Inferior parietal cortex (tissue), 1 donor: ENCODE measurements at regions not wholly inside any gene's neighbourhood (a gene's known extent, or its start where the extent isn't known, plus 50 kb on each side); places are given as distances from the start of the nearest gene placed in this dataset.

Source experiments
- DNase-seq: peaks from one replicate; pipeline ENCODE4 v3.0.0-alpha.2; 2016; ENCODE audit errors: extremely low spot score

DNA sequence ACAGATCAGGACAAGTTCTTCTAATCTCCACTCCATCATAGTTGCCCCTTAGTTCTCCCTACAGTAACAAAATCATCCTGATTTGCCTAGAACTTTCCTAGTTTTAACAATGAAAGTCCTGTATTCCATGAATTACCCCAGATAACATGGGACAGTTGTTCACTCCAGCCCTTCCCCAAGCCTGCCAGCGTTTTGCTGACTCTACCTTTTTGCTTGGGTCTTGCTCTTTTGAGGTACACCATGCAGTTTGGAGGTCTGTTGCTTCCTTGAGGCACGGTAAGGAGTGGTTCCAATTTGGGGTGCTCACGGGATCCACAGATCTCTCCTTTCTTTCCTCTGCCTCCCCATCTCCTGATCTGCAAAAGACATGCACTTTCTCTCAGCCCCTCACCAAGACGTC, 61.6 kb upstream of the DYRK2 start:
- no peak for DNase-seq

DNA sequence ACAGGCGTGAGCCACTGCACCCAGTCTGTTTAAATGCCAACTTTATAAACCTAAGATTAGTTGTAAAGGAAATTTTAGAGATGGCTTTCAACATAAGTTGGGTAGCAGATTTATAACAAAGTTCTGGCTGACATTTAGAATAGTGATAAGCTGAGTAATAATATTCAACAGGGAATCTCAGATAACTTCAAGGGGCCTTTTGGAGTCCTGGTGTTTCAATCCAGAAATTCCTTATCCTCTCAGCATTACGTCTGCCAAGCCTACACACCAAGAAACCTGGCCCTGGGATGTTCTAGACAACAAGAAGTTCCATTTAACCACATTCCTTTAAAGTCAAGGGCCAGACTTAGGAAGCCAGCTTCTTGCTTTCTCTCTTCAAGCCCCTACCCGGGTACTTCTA, 59.5 kb upstream of the DYRK2 start:
- DNase-seq, result no peak

DNA sequence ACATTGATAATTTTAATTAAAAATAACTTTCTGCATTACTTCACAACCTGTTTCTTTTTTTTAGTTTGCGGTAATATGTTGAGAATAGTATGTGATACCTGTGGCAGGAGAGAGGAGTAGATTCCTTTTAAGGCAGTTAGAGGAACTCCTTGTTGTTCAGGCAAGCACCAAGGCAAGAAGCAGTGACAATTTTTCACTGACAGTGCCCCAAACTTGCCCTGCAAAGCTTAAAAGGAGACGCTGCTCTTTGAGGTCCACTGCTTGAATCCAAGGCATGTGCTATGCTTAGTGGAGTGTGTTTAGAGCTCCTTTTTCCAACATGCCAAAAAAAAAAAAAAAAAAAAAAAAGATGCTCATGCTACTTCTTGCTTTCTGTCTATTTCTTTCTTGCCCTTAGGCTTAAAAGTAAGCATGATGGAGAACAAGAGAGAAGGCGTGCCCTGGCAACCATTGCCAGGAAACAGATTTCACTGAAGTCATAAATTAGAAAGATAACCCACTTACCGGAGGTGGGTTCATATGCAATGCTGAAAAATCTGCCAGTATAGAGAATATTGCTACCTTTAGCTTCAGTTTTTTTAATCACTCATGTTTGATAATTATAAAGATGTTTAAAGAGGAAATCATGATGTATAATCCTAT, 58.3 kb upstream of the DYRK2 start:
- no peak for DNase-seq

DNA sequence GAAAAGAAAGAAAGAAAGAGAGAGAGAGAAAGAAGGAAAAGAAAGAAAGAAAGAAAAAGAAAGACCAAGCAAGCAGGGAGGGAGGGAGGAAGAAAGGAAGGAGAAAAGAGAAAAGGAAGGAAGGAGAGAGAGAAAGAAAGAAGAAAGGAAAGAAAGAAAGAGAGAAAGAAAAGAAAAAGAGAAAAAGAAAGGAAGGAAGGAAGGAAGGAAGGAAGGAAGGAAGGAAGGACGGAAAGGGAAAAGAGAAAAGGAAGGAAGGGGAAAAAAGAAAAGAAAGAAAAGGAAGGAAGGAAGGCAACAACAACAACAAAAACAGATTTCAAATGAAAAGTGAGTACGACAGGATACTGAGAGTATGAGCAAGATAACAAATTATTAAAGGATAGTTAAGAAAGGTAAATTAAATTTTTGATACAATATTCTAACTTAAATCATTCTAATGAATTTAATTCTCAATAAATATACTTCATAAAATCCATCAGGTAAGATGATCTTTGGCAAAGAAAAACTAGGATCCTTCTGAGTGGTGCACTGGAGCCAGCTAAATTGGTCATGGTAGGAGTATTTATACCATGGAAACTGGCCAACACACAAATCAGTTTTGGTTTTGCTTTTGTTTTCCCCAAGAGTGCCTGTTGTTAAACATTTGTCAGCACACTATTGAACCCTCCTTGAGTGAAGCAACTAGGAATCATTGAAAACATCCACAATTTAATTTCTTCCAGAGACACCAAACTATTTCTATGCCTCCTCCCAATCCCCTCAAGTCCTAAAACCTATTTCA, 56.1 kb upstream of the DYRK2 start:
- no peak for DNase-seq

DNA sequence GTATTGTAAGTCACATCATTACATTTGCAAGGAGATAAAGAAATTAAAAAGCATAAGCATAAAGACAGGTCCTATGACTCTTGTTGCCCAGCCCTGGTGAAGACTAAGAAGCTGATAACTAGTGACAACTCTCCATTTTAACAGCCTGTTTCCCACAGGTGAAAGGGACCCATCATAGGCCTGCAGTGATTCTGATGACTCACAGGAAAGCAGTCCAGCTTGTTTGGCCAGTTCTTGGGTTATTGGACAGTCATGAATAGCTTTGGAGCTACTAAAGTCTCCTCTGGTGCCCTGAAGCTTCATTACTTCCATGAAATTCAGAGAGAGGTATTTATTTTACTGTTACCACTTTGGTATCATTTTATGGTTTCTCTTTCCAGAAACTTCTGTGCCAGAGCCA, 55.5 kb upstream of the DYRK2 start:
- no peak for DNase-seq

DNA sequence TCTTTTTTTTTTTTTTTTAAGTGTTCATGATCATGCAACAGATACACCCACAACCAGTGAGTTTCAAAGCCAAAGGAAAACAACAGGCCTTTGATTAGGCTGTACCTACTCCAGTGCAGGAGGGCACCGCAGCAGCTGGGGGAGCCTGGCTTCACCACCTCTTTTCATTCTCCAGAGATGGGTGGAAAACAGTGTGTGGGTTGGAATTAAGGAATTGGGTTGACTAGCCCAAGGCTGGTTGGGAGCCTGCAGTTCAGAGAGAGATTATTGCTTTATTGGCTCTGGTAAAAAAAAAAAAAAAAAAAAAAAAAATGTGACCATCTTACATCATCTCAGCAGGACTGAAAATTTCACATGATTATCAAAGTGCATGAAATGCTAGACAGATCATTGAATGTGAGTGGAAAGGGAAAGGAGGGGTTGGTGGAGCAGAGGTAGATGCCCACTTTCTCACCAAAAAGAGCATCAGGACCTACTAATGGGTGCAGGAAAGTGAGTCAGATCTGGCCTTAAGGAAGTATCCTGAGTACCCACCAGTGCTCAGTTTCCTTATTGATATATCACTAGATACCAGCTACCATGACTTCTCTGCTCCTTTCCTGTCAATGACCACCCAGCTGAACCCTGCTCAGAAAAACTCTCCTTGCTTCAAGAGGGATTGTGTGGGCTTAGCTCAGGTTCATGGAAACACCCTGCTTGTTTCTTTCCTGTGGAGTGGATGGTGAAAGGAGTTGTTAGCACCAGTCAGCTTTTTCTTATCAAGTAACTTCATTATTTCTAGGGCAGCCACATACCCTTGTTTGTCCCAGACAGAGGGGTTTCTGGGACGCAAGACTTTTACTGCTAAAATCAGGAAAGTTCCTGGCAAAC, 54.8 kb upstream of the DYRK2 start:
- DNase-seq, result no peak

DNA sequence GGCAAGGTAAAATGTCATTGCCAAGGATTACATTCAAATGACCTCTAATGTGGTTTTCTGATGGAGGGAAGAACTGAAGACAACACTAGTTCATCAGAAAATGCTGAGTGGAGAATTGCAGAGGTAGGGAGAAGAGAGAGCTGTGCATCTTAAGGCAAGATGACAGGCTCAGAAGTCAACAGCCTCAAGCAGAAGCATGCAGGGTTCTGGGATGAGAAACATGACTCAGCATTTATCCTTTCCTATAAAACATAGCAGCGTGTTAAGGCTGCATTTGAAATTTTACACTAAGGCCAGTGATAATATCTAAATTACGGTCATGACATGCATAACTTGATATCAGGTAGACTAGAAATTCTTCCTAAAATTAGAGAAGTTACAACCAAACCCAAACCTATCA, 53.7 kb upstream of the DYRK2 start:
- DNase-seq, result no peak

DNA sequence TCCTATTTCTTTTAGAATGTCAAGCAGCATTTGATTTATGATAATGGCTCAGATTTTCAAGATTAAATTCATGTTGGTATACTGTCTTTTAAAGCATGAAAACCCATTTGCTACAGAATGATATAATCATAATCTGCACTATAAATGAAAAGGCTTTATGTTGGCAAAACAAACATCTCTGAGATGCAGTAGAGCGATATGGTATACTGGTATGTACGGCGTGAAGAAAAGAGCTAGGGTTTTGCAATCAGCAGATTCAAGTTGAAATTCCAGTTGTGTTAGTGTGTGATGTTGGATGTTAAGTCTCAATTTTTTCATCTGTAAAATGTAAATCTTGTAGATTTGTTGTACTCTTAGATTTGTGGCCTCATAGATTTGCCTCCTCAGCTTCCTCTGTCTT, 53.2 kb upstream of the DYRK2 start:
- DNase-seq, result no peak

DNA sequence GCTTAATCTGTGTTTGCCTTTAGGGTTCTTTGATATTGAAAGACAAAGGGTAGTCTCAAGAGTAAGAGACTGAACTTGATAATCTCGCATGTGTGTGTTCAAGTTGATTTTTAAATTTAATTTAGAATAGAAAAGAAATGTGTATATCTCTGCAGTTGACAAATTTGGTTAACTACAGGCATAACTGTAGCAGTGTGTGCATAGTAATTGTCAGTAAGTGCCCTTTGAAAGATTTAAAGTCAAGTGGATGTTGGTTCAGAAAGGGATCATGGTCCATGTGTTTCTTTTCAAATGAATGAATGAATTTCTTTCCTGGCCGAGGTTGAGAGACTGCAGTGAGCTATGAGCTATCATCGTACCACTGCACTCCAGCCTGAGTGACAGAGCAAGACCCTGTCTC, 49.9 kb upstream of the DYRK2 start:
- DNase-seq, result no peak
